ENCODE measurements at regions not wholly inside any gene's neighbourhood (a gene's known extent, or its start where the extent isn't known, plus 50 kb on each side); places are given as distances from the start of the nearest gene placed in this dataset.

- Histone ChIP-seq H3K4me3 (ENCODE audit: insufficient read depth, low read depth, low read length, poor library complexity, severe bottlenecking) (no peak overlapping the region), H3K27ac (ENCODE audit: insufficient read depth, low read length, poor library complexity, severe bottlenecking) (no peak overlapping the region), H3K9me3 (ENCODE audit: control insufficient read depth, low read length) (no peaks in the 10 kb centered on the region), H3K36me3 (ENCODE audit: control insufficient read depth, insufficient read depth, low read length) (no peaks in the 10 kb centered on the region), H3K27me3 (replicated peaks; ENCODE audit: control insufficient read depth, insufficient read depth, low read length, poor library complexity, severe bottlenecking) (no peaks in the 10 kb centered on the region), H3K4me1 (ENCODE audit: control insufficient read depth, insufficient read depth, low read length, poor library complexity, severe bottlenecking) (no peaks in the 10 kb centered on the region)
- no peak for DNase-seq
These were observed 215.7 kb downstream of the HTR7 start for GRCh38 chr10:90642136-90642535.

DNA sequence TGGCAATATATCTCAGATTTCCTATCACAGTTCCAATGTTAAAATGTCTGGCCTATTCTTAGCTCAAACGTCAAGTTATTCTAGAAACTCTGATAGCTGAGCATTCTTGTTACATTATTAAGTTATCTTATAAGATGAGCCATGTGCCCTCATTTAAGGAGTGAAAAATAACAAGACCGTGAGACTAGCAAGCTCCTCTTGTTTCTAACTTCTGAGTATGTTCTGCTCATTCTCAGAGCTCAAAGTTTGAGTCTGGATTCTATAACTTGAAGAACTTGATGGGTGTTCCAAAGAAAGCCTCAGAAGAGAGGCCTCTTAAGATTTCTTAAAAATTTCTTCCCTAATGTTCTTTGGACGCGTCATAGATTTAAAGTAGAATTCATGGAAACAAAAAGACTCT, 215.2 kb downstream of the HTR7 start:
- no peaks in the 10 kb centered on the region for H3K9me3 ChIP-seq (ENCODE audit: control insufficient read depth, low read length)
- no peak overlapping the region for H3K27ac ChIP-seq (ENCODE audit: insufficient read depth, low read length, poor library complexity, severe bottlenecking)
- no peak overlapping the region for H3K4me3 ChIP-seq (ENCODE audit: insufficient read depth, low read depth, low read length, poor library complexity, severe bottlenecking)
- no peaks in the 10 kb centered on the region for H3K36me3 ChIP-seq (ENCODE audit: control insufficient read depth, insufficient read depth, low read length)
- no peaks in the 10 kb centered on the region for H3K27me3 ChIP-seq (replicated peaks; ENCODE audit: control insufficient read depth, insufficient read depth, low read length, poor library complexity, severe bottlenecking)
- H3K4me1 ChIP-seq (ENCODE audit: control insufficient read depth, insufficient read depth, low read length, poor library complexity, severe bottlenecking): no peaks in the 10 kb centered on the region
- DNase-seq: no peak

DNA sequence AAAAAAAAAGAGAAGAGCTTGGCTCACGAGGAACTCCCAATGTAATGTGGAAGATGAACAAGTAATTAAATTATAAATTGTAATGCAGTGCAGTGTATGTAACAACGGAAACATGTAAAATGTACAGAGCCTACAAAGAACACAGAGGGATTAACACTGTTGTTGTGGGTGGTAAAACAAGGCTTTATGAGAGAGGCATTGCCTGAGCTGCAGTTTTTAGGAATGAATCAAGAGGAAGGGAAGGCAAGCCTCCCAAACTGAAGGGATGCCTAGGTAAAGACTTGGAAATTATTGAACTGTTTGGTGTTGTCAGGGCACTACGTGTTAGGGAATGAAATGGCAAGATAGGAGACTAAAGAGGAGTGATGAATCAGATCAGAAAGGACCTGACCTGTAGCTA, 213.7 kb downstream of the HTR7 start:
- Histone ChIP-seq H3K36me3 (ENCODE audit: control insufficient read depth, insufficient read depth, low read length) (no peaks in the 10 kb centered on the region), H3K4me1 (ENCODE audit: control insufficient read depth, insufficient read depth, low read length, poor library complexity, severe bottlenecking) (no peaks in the 10 kb centered on the region), H3K4me3 (ENCODE audit: insufficient read depth, low read depth, low read length, poor library complexity, severe bottlenecking) (no peak overlapping the region), H3K27me3 (replicated peaks; ENCODE audit: control insufficient read depth, insufficient read depth, low read length, poor library complexity, severe bottlenecking) (no peaks in the 10 kb centered on the region), H3K27ac (ENCODE audit: insufficient read depth, low read length, poor library complexity, severe bottlenecking) (no peak overlapping the region), H3K9me3 (ENCODE audit: control insufficient read depth, low read length) (no peaks in the 10 kb centered on the region)
- DNase-seq: no peak

GRCh38 chr10:90650858-90651257, 207.0 kb downstream of the HTR7 start:
- Histone ChIP-seq H3K27ac (ENCODE audit: insufficient read depth, low read length, poor library complexity, severe bottlenecking) (no peak overlapping the region), H3K4me1 (ENCODE audit: control insufficient read depth, insufficient read depth, low read length, poor library complexity, severe bottlenecking) (no peaks in the 10 kb centered on the region), H3K4me3 (ENCODE audit: insufficient read depth, low read depth, low read length, poor library complexity, severe bottlenecking) (no peak overlapping the region), H3K36me3 (ENCODE audit: control insufficient read depth, insufficient read depth, low read length) (no peaks in the 10 kb centered on the region), H3K27me3 (replicated peaks; ENCODE audit: control insufficient read depth, insufficient read depth, low read length, poor library complexity, severe bottlenecking) (no peaks in the 10 kb centered on the region), H3K9me3 (ENCODE audit: control insufficient read depth, low read length) (no peaks in the 10 kb centered on the region)
- DNase-seq: no peak

GRCh38 chr10:90652519-90652918, 205.3 kb downstream of the HTR7 start:
- no peaks in the 10 kb centered on the region for H3K36me3 ChIP-seq (ENCODE audit: control insufficient read depth, insufficient read depth, low read length)
- no peaks in the 10 kb centered on the region for H3K9me3 ChIP-seq (ENCODE audit: control insufficient read depth, low read length)
- H3K4me1 ChIP-seq (ENCODE audit: control insufficient read depth, insufficient read depth, low read length, poor library complexity, severe bottlenecking): no peaks in the 10 kb centered on the region
- no peak for DNase-seq
- H3K4me3 ChIP-seq (ENCODE audit: insufficient read depth, low read depth, low read length, poor library complexity, severe bottlenecking): no peak overlapping the region
- H3K27ac ChIP-seq (ENCODE audit: insufficient read depth, low read length, poor library complexity, severe bottlenecking): no peak overlapping the region
- no peaks in the 10 kb centered on the region for H3K27me3 ChIP-seq (replicated peaks; ENCODE audit: control insufficient read depth, insufficient read depth, low read length, poor library complexity, severe bottlenecking)

DNA sequence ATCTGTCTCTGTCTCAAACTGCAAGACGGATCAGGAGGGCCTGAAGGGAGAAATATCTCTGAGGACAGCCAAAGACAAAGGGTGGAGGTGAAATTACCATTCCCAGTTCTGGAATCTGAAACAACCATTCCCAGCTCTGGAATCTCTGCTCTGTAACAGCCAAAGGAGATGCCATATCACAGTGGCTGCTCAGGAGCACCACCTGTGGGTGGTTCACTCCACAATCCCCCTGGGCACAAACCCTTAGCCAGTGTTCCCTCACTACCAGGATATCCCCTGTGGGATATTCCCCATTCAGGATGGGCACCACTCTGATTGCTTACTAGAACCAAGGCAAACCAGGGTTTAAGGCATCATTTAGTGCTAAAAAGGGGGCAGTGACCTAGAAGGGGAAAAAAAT, 199.0 kb downstream of the HTR7 start:
- Histone ChIP-seq H3K4me1 (ENCODE audit: control insufficient read depth, insufficient read depth, low read length, poor library complexity, severe bottlenecking) (no peaks in the 10 kb centered on the region), H3K27ac (ENCODE audit: insufficient read depth, low read length, poor library complexity, severe bottlenecking) (no peak overlapping the region), H3K27me3 (replicated peaks; ENCODE audit: control insufficient read depth, insufficient read depth, low read length, poor library complexity, severe bottlenecking) (no peaks in the 10 kb centered on the region), H3K4me3 (ENCODE audit: insufficient read depth, low read depth, low read length, poor library complexity, severe bottlenecking) (no peak overlapping the region), H3K36me3 (ENCODE audit: control insufficient read depth, insufficient read depth, low read length) (no peaks in the 10 kb centered on the region), H3K9me3 (ENCODE audit: control insufficient read depth, low read length) (no peaks in the 10 kb centered on the region)
- no peak for DNase-seq

DNA sequence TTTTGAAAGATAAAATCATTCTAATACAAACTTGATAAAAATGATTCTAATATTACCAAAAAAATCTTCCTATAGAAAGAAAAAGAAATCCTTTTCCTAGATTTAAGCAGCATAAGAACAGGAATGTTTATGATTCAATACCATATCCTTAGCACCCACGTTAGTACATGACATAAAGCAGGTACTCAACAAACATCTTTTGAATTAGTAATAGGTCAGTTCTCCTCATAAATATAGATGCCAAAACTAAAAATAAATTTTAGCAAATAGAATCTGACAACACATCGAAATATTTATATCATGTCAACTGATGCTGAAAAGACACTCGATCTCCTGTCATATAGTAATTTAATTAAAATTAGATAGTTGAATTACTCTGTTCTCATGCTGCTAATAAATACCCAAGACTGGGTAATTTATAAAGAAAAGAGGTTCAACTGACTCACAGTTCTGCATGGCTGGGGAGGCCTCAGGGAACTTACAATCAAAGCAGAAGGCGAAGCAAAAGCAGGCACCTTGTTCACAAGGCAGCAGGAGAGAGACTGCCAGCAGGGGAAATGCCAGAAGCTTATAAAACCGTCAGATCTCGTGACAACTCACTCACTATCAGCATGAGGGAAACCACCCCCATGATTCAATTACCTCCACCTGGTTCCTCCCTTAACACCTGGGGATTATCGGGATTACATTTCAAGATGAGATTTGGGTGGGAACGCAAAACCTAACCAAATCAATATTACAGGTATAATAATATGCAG, 191.8 kb downstream of the HTR7 start:
- H3K4me3 ChIP-seq (ENCODE audit: insufficient read depth, low read depth, low read length, poor library complexity, severe bottlenecking): no peak overlapping the region
- H3K9me3 ChIP-seq (ENCODE audit: control insufficient read depth, low read length): no peaks in the 10 kb centered on the region
- no peak for DNase-seq
- H3K4me1 ChIP-seq (ENCODE audit: control insufficient read depth, insufficient read depth, low read length, poor library complexity, severe bottlenecking): no peaks in the 10 kb centered on the region
- no peaks in the 10 kb centered on the region for H3K27me3 ChIP-seq (replicated peaks; ENCODE audit: control insufficient read depth, insufficient read depth, low read length, poor library complexity, severe bottlenecking)
- no peak overlapping the region for H3K27ac ChIP-seq (ENCODE audit: insufficient read depth, low read length, poor library complexity, severe bottlenecking)
- no peaks in the 10 kb centered on the region for H3K36me3 ChIP-seq (ENCODE audit: control insufficient read depth, insufficient read depth, low read length)

GRCh38 chr10:90674461-90674860, 183.4 kb downstream of the HTR7 start:
- no peak overlapping the region for H3K27ac ChIP-seq (ENCODE audit: insufficient read depth, low read length, poor library complexity, severe bottlenecking)
- H3K4me3 ChIP-seq (ENCODE audit: insufficient read depth, low read depth, low read length, poor library complexity, severe bottlenecking): no peak overlapping the region
- H3K27me3 ChIP-seq (replicated peaks; ENCODE audit: control insufficient read depth, insufficient read depth, low read length, poor library complexity, severe bottlenecking): no peaks in the 10 kb centered on the region
- H3K9me3 ChIP-seq (ENCODE audit: control insufficient read depth, low read length): no peaks in the 10 kb centered on the region
- DNase-seq: no peak
- no peaks in the 10 kb centered on the region for H3K4me1 ChIP-seq (ENCODE audit: control insufficient read depth, insufficient read depth, low read length, poor library complexity, severe bottlenecking)
- H3K36me3 ChIP-seq (ENCODE audit: control insufficient read depth, insufficient read depth, low read length): no peaks in the 10 kb centered on the region

GRCh38 chr10:90674928-90675327, 182.9 kb downstream of the HTR7 start:
- no peaks in the 10 kb centered on the region for H3K9me3 ChIP-seq (ENCODE audit: control insufficient read depth, low read length)
- no peaks in the 10 kb centered on the region for H3K36me3 ChIP-seq (ENCODE audit: control insufficient read depth, insufficient read depth, low read length)
- H3K4me1 ChIP-seq (ENCODE audit: control insufficient read depth, insufficient read depth, low read length, poor library complexity, severe bottlenecking): no peaks in the 10 kb centered on the region
- no peak overlapping the region for H3K4me3 ChIP-seq (ENCODE audit: insufficient read depth, low read depth, low read length, poor library complexity, severe bottlenecking)
- H3K27ac ChIP-seq (ENCODE audit: insufficient read depth, low read length, poor library complexity, severe bottlenecking): no peak overlapping the region
- no peaks in the 10 kb centered on the region for H3K27me3 ChIP-seq (replicated peaks; ENCODE audit: control insufficient read depth, insufficient read depth, low read length, poor library complexity, severe bottlenecking)
- DNase-seq: no peak

- Histone ChIP-seq H3K9me3 (ENCODE audit: control insufficient read depth, low read length) (no peaks in the 10 kb centered on the region), H3K4me1 (ENCODE audit: control insufficient read depth, insufficient read depth, low read length, poor library complexity, severe bottlenecking) (no peaks in the 10 kb centered on the region), H3K27me3 (replicated peaks; ENCODE audit: control insufficient read depth, insufficient read depth, low read length, poor library complexity, severe bottlenecking) (no peaks in the 10 kb centered on the region), H3K27ac (ENCODE audit: insufficient read depth, low read length, poor library complexity, severe bottlenecking) (no peak overlapping the region), H3K4me3 (ENCODE audit: insufficient read depth, low read depth, low read length, poor library complexity, severe bottlenecking) (no peak overlapping the region), H3K36me3 (ENCODE audit: control insufficient read depth, insufficient read depth, low read length) (no peaks in the 10 kb centered on the region)
- no peak for DNase-seq
These were observed 182.2 kb downstream of the HTR7 start for GRCh38 chr10:90675621-90676020.

Measured in effector memory CD4-positive, alpha-beta T cell (primary cell).